ENCODE measurements at regions not wholly inside any gene's neighbourhood (a gene's known extent, or its start where the extent isn't known, plus 50 kb on each side); places are given as distances from the start of the nearest gene placed in this dataset.

- no peak for TF ChIP-seq FOXM1 (IDR thresholded peaks at IDR 0.05; ENCODE audit: borderline replicate concordance)
- TF ChIP-seq NFRKB (IDR thresholded peaks at IDR 0.05) = no peak
Observed at GRCh38 chr16:14375132-14375491, 254.9 kb downstream of the PARN start.

Data from HEK293T (cell line).